Omental fat pad (tissue), 3 donors: ENCODE measurements at regions not wholly inside any gene's neighbourhood (a gene's known extent, or its start where the extent isn't known, plus 50 kb on each side); places are given as distances from the start of the nearest gene placed in this dataset.
"Not testable (repeated sequence)": the region's sequence is repeated elsewhere in the genome, so short reads cannot be mapped to it uniquely, and the experiment has no call there.

ENCODE experiments used
- ATAC-seq: fragments of 150-250 bp; one replicate; pipeline ENCODE4 v1.9.1; 2016; ENCODE audit warnings: mild to moderate bottlenecking, moderate library complexity; ENCODE audit not compliant: low FRiP score
- DNase-seq: peaks from one replicate; pipeline ENCODE4 v3.0.0-alpha.2; 2019; ENCODE audit warnings: low spot score
- TF ChIP-seq, protein P1 (sequence below), 3 donors: fragments of 450-650 bp; IDR thresholded peaks; one replicate each; pipeline ENCODE4 v1.5.1; 2016 to 2017; ENCODE audit warnings: antibody characterized with exemption in 3 of 3, mild to moderate bottlenecking in 3 of 3, moderate library complexity in 2 of 3

DNA sequence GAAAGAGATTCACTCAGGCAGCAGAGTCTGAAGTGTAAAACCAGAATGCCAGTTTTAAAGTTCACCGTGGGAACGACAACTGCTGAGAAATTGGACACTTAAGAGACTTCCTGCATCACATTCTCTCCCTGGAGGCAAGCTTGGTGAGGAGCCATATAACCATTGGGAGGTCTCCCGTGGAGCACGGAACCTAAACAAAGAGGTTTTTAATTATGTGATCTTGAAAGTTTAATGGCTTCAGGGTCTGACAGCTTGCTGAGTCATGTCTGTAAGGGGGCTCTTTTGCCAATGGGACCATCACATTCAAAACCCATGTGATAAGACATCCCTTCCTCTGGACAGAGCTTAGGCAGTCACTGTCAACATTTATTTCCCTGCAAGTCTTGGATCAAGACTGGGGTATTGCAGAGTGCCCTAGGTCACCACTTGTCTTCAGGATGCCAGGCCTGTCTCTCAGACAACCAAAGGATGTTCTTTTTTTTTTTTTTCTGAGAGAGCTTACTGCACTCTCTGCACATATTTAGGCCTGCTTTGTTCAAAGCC, 674.4 kb downstream of the TYW1 start:
- no peak for DNase-seq
- TF ChIP-seq, protein P1, sequence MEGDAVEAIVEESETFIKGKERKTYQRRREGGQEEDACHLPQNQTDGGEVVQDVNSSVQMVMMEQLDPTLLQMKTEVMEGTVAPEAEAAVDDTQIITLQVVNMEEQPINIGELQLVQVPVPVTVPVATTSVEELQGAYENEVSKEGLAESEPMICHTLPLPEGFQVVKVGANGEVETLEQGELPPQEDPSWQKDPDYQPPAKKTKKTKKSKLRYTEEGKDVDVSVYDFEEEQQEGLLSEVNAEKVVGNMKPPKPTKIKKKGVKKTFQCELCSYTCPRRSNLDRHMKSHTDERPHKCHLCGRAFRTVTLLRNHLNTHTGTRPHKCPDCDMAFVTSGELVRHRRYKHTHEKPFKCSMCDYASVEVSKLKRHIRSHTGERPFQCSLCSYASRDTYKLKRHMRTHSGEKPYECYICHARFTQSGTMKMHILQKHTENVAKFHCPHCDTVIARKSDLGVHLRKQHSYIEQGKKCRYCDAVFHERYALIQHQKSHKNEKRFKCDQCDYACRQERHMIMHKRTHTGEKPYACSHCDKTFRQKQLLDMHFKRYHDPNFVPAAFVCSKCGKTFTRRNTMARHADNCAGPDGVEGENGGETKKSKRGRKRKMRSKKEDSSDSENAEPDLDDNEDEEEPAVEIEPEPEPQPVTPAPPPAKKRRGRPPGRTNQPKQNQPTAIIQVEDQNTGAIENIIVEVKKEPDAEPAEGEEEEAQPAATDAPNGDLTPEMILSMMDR (IDR thresholded peaks at IDR 0.05): no peak
- no peak for ATAC-seq

- ATAC-seq (no peak), DNase-seq (no peak)
- TF ChIP-seq, protein P1 (IDR thresholded peaks at IDR 0.05): no peak
Observed at GRCh38 chr7:67673861-67674260, 677.2 kb downstream of the TYW1 start.

DNA sequence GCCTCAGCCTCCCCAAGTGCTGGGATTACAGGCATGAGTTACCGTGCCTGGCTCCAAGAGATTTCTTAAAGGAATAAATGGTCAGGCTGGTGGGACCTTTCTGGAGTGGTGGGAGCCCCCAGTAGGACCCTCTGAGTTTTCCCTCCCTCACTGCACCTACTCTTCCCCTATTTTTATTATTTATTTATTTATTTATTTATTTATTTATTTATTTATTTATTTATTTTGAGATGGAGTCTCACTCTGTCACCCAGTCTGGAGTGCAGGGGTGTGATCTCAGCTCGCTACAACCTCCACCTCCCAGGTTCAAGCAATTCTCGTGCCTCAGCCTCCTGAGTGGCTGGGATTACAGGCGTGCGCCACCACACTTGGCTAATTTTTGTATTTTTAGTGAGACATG, 678.2 kb downstream of the TYW1 start:
- not testable (repeated sequence) for DNase-seq, ATAC-seq

DNA sequence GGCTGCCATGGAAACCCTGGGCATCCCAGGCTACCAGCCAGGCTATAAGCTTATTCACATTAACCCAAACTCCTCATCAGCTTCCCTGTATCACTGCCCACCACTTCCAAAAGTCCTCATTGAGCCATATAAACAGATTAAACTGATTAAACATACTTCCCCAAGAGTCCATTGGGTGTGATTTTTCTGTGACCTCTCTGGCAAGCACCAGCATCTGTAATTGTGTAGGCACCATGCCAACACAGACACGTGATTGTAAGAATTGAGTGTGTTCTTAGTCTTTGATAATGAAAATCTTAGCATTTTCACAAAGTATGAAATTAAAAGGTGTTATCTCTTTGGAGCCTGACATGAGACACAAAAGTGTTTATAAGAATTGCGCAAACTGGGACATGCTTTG, 679.3 kb downstream of the TYW1 start:
- ATAC-seq: no peak
- no peak for DNase-seq

DNA sequence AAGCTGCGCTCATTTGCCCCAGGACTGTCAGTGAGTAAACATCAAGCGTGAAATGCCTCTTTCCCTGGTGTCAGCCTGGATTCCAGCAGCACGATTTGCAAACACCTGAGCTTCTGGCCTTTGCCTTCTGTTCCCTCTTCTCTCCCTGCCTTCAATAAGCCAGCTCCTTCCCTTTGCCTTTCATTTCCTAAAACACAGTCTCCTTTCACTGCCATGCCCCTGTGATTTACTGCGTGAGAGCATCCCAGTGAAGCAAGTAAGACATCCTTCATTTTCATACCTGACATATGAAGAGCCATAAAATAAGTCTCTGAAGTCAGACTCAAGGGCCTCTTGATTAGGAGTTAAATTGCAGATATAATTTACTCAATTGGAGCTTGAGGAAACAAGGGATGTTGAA, 681.8 kb downstream of the TYW1 start:
- ATAC-seq (no peak), DNase-seq (no peak)
- TF ChIP-seq, protein P1 (IDR thresholded peaks at IDR 0.05): no peak

More for the DNA sequence above, 679.3 kb downstream of the TYW1 start:
- TF ChIP-seq, protein P1 (IDR thresholded peaks at IDR 0.05): no peak

GRCh38 chr7:67683628-67684027, 687.0 kb downstream of the TYW1 start:
- TF ChIP-seq, protein P1 (IDR thresholded peaks at IDR 0.05): no peak
- DNase-seq: no peak
- ATAC-seq: no peak

- TF ChIP-seq, protein P1 (IDR thresholded peaks at IDR 0.05): no peak
- ATAC-seq (no peak), DNase-seq (no peak)
Observed at GRCh38 chr7:67690700-67691099, 694.1 kb downstream of the TYW1 start.

DNA sequence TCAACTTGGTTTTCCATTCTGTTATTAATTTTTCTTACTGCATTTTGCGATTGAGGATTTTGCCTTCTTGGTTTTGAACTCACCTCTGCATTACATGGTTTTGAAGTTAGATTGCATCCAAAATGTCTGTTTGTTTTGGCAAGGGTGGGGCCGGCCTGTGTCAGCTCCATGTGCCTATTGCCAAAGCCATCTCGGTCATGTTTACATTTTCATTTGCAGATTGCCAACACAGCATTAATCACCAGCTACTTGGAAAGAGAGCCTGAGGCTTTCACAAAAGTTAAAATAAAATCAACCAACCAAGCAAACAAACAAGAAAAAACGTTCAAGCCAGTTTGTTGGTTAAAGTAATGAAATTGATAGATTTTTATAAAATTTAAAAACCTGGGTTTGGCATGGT, 695.8 kb downstream of the TYW1 start:
- DNase-seq (no peak), ATAC-seq (no peak)
- TF ChIP-seq, protein P1 (IDR thresholded peaks at IDR 0.05): no peak
